ENCODE measurements at regions not wholly inside any gene's neighbourhood (a gene's known extent, or its start where the extent isn't known, plus 50 kb on each side); places are given as distances from the start of the nearest gene placed in this dataset.

DNA sequence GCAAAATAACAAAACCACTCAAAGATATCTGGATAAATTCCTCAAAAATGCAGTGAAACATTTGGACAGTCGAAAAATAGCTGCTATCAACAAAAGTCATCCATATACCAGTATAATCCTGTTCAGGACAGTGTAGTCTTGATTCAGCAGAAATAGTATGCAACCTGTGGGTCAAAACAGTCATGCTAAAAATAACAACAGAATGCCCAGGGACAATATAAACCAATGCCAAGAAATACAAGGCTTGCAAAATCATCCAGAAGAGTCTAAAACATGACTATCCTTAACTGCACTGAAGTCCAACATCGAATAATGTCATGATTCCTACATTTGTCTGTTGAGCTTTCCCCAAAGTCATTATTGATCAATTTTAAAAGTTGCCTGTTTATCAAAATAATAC, 425.9 kb downstream of the FSCB start:
- in situ Hi-C loops (cut with MboI; ENCODE audit: low sequenced_read_pairs) = no loop called here
- Histone ChIP-seq H3K23ac (ENCODE audit: low read depth, low read length) (no peak overlapping the region), H3K14ac (replicated peaks; ENCODE audit: low read depth, low read length) (no peak overlapping the region), H3K4me3 (ENCODE audit: insufficient read depth, low read depth, low read length) (no peak overlapping the region), H2AK9ac (replicated peaks; ENCODE audit: low read depth, low read length, poor library complexity) (no peak overlapping the region), H2AK5ac (ENCODE audit: low read depth, low read length) (no peak overlapping the region), H3K9ac (ENCODE audit: low read depth, low read length) (no peak overlapping the region), H3K18ac (ENCODE audit: low read depth, low read length) (no peak overlapping the region), H3K9me3 (ENCODE audit: control insufficient read depth, insufficient read depth, low read length) (peaks cover 5% of the 10 kb centered on the region), H3K9me1 (ENCODE audit: insufficient read depth, low read length) (no peaks in the 10 kb centered on the region), H4K5ac (ENCODE audit: low read depth, low read length) (no peak overlapping the region), H3K56ac (ENCODE audit: extremely low read depth, insufficient read depth, low read length) (no peak overlapping the region), H4K91ac (ENCODE audit: insufficient read depth, low read depth, low read length) (no peak overlapping the region), H2BK15ac (ENCODE audit: low read depth, low read length) (no peak overlapping the region), H4K20me1 (ENCODE audit: insufficient read depth, low read length) (no peaks in the 10 kb centered on the region), H3K36me3 (ENCODE audit: control insufficient read depth, insufficient read depth, low read length) (no peaks in the 10 kb centered on the region), H3K4ac (ENCODE audit: low read depth, low read length) (no peak overlapping the region), H2BK20ac (ENCODE audit: low read depth, low read length) (no peak overlapping the region), H3K79me1 (ENCODE audit: low read depth in 1 of 2, low read length in 2 of 2) (no peaks in the 10 kb centered on the region), H3K27ac (ENCODE audit: insufficient read depth, low read length) (no peak overlapping the region), H3K4me2 (ENCODE audit: low read depth, low read length) (no peak overlapping the region), H2BK120ac (ENCODE audit: low read depth, low read length) (no peak overlapping the region), H2AFZ (replicated peaks; ENCODE audit: low read length, poor library complexity) (no peak overlapping the region), H4K8ac (ENCODE audit: low read depth in 2 of 2, low read length in 2 of 2) (no peak overlapping the region), H2BK5ac (ENCODE audit: low read depth, low read length, poor library complexity, severe bottlenecking) (no peak overlapping the region), H3K27me3 (ENCODE audit: control insufficient read depth, insufficient read depth, low read length) (no peaks in the 10 kb centered on the region), H3K4me1 (ENCODE audit: control insufficient read depth, insufficient read depth, low read length) (no peaks in the 10 kb centered on the region)
- no TSS peak for BruUV-seq (replicated peaks)
- intact Hi-C loops (cut with micrococcal nuclease) = no loop called here
- ChIA-PET POLR2A (ENCODE audit: unreplicated experiment) (no interaction called here), CTCF (no interaction called here)
- TF ChIP-seq, protein P1, sequence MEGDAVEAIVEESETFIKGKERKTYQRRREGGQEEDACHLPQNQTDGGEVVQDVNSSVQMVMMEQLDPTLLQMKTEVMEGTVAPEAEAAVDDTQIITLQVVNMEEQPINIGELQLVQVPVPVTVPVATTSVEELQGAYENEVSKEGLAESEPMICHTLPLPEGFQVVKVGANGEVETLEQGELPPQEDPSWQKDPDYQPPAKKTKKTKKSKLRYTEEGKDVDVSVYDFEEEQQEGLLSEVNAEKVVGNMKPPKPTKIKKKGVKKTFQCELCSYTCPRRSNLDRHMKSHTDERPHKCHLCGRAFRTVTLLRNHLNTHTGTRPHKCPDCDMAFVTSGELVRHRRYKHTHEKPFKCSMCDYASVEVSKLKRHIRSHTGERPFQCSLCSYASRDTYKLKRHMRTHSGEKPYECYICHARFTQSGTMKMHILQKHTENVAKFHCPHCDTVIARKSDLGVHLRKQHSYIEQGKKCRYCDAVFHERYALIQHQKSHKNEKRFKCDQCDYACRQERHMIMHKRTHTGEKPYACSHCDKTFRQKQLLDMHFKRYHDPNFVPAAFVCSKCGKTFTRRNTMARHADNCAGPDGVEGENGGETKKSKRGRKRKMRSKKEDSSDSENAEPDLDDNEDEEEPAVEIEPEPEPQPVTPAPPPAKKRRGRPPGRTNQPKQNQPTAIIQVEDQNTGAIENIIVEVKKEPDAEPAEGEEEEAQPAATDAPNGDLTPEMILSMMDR (conservative IDR thresholded peaks at IDR 0.05; ENCODE audit: low read depth, low read length) = no peak
- TF ChIP-seq MAZ (IDR thresholded peaks at IDR 0.05; ENCODE audit: borderline replicate concordance, low read depth, low read length) (no peak), RFX5 (IDR thresholded peaks at IDR 0.05; ENCODE audit: low read depth, low read length) (no peak), RAD21 (IDR thresholded peaks at IDR 0.05; ENCODE audit: low read length) (no peak), FOS (IDR thresholded peaks at IDR 0.05; ENCODE audit: low read depth, low read length) (no peak), POLR2A (IDR thresholded peaks at IDR 0.05; ENCODE audit: low read depth, low read length) (no peak), MAFK (IDR thresholded peaks at IDR 0.05; ENCODE audit: low read depth, low read length) (no peak), SMC3 (IDR thresholded peaks at IDR 0.05; ENCODE audit: low read depth, low read length) (no peak), CHD1 (IDR thresholded peaks at IDR 0.05; ENCODE audit: low read depth, low read length) (no peak), MXI1 (IDR thresholded peaks at IDR 0.05; ENCODE audit: borderline replicate concordance, low read depth, low read length) (no peak), BHLHE40 (IDR thresholded peaks at IDR 0.05; ENCODE audit: low read depth, low read length) (no peak), RCOR1 (IDR thresholded peaks at IDR 0.05; ENCODE audit: insufficient replicate concordance, low read length) (no peak)
- TF ChIP-seq, protein P2, sequence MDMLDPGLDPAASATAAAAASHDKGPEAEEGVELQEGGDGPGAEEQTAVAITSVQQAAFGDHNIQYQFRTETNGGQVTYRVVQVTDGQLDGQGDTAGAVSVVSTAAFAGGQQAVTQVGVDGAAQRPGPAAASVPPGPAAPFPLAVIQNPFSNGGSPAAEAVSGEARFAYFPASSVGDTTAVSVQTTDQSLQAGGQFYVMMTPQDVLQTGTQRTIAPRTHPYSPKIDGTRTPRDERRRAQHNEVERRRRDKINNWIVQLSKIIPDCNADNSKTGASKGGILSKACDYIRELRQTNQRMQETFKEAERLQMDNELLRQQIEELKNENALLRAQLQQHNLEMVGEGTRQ (IDR thresholded peaks at IDR 0.05; ENCODE audit: low read depth, low read length) = no peak
- no peak for DNase-seq
- no peak for ATAC-seq (ENCODE audit: low read depth)
- WGBS, 2 experiments (ENCODE audit: extremely low coverage in 2 of 2, insufficient read length in 1 of 2) = no CpG with 5 or more reads among the region's 2 CpGs
- dilution Hi-C loops (cut with HindIII; ENCODE audit: low sequenced_read_pairs, unreplicated experiment) = no loop called here
